ENCODE measurements at regions not wholly inside any gene's neighbourhood (a gene's known extent, or its start where the extent isn't known, plus 50 kb on each side); places are given as distances from the start of the nearest gene placed in this dataset.

DNA sequence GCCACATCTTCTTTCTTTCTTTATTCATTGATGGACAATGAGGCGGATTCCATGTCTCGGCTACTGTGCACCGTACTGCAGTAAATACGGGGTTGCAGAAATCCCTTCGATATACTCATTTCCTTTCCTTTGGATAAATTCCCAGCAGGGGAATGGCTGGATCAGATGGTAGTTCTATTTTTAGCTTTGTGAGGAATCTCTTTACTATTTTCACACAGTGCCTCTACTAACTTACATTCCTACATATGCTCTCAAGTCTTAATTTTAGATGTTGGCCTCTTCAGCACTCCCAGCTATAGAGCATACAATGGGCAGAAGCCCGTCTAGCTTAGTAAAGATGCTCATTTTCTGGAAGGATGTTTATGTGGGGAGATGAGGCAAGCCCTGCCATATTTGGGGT, 317.4 kb downstream of the ASMT start (continued):
- TF ChIP-seq, protein P1, sequence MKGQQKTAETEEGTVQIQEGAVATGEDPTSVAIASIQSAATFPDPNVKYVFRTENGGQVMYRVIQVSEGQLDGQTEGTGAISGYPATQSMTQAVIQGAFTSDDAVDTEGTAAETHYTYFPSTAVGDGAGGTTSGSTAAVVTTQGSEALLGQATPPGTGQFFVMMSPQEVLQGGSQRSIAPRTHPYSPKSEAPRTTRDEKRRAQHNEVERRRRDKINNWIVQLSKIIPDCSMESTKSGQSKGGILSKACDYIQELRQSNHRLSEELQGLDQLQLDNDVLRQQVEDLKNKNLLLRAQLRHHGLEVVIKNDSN (CRISPR knock-in tag; IDR thresholded peaks at IDR 0.05): no peak
- TF ChIP-seq, protein P2, sequence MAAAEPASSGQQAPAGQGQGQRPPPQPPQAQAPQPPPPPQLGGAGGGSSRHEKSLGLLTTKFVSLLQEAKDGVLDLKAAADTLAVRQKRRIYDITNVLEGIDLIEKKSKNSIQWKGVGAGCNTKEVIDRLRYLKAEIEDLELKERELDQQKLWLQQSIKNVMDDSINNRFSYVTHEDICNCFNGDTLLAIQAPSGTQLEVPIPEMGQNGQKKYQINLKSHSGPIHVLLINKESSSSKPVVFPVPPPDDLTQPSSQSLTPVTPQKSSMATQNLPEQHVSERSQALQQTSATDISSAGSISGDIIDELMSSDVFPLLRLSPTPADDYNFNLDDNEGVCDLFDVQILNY (CRISPR knock-in tag; IDR thresholded peaks at IDR 0.05): no peak
- TF ChIP-seq, protein P3, sequence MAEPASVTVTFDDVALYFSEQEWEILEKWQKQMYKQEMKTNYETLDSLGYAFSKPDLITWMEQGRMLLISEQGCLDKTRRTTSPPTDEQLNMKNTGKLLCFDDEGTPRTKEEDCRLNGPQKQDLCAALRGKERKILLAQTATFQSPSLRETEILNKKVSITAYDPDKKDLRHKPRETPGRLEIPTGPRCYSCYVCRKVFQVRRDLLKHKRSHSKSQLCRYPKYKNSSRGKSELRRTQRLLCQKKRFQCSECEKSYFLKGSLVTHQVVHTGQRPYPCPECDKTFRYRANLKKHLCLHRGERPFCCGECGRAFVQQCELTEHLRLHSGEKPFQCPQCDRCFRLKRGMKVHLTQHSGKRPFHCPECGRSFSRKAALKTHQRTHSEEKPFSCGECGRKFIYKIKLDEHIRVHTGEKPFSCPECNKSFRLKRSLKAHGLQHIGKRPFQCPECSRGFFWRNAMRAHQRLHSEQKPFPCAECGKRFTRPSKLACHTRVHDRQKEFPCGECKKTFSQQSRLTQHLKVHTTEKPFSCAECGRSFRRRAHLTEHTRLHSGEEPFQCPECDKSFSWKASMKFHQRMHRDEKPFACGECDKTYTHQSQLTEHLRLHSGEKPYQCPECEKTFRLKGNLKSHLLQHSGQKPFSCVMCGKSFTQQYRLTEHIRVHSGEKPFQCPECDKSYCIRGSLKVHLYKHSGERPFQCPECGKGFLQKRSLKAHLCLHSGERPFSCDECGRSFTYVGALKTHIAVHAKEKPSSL (CRISPR knock-in tag; conservative IDR thresholded peaks at IDR 0.05): no peak

DNA sequence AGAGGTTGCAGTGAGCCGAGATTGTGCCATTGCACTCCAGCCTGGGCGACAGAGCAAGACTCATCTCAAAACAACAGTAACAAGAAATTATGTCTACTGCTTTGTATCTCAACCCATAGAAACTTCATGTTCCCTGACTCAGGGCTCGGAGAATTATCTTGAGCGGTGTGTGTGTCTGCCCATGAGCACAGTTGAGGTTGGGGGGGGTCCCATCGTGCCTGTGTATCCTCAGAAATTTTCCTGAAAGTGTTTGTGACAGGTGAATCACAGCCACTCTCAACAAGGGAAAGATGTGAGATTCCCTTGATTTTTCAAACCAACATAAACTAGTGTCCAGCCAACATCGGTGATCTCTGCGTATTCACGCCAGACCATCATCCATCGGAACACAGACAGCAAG, 319.1 kb downstream of the ASMT start:
- Mint-ChIP-seq H3K4me1 (peaks cover 18% of the 10 kb centered on the region), H3K9me3 (peaks cover 14% of the 10 kb centered on the region), H3K27ac (no peak overlapping the region), H3K27me3 (ENCODE audit: low read depth) (no peaks in the 10 kb centered on the region), H3K36me3 (peaks cover 4% of the 10 kb centered on the region), H3K4me3 (no peak overlapping the region)
- ChIA-PET CTCF (no interaction called here), POLR2A (no interaction called here)
- TF ChIP-seq ZNF416 (CRISPR knock-in tag; IDR thresholded peaks at IDR 0.05) (no peak), JAZF1 (CRISPR knock-in tag; IDR thresholded peaks at IDR 0.05) (no peak), OVOL2 (CRISPR knock-in tag; IDR thresholded peaks at IDR 0.05; ENCODE audit: borderline replicate concordance) (no peak), GTF2I (CRISPR knock-in tag; conservative IDR thresholded peaks at IDR 0.05) (no peak), MXD4 (CRISPR knock-in tag; IDR thresholded peaks at IDR 0.05; ENCODE audit: borderline replicate concordance) (no peak)
- TF ChIP-seq, protein P4, sequence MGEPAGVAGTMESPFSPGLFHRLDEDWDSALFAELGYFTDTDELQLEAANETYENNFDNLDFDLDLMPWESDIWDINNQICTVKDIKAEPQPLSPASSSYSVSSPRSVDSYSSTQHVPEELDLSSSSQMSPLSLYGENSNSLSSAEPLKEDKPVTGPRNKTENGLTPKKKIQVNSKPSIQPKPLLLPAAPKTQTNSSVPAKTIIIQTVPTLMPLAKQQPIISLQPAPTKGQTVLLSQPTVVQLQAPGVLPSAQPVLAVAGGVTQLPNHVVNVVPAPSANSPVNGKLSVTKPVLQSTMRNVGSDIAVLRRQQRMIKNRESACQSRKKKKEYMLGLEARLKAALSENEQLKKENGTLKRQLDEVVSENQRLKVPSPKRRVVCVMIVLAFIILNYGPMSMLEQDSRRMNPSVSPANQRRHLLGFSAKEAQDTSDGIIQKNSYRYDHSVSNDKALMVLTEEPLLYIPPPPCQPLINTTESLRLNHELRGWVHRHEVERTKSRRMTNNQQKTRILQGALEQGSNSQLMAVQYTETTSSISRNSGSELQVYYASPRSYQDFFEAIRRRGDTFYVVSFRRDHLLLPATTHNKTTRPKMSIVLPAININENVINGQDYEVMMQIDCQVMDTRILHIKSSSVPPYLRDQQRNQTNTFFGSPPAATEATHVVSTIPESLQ (CRISPR knock-in tag; IDR thresholded peaks at IDR 0.05): no peak
- TF ChIP-seq, protein P5, sequence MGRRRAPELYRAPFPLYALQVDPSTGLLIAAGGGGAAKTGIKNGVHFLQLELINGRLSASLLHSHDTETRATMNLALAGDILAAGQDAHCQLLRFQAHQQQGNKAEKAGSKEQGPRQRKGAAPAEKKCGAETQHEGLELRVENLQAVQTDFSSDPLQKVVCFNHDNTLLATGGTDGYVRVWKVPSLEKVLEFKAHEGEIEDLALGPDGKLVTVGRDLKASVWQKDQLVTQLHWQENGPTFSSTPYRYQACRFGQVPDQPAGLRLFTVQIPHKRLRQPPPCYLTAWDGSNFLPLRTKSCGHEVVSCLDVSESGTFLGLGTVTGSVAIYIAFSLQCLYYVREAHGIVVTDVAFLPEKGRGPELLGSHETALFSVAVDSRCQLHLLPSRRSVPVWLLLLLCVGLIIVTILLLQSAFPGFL (CRISPR knock-in tag; IDR thresholded peaks at IDR 0.05; ENCODE audit: borderline replicate concordance): no peak
- ATAC-seq: no peak
- no peak for DNase-seq (ENCODE audit: low spot score)

DNA sequence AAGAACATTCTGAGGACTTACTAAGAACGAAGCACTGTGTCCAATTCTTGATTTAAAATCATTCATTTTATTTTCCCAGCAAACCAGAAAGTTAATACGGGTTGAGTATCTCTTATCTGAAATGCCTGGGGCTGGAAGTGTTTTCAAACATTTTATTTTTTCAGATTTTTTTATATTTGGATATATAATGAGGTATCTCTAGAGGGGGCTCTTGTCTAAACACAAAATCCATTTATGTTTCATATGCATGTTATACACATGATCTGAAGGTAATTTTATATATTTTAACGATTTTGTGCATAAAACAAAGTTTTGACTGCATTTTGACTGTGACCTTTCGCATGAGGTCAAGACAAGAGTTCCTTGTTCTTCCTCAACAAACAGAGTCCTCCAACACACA, 320.9 kb downstream of the ASMT start:
- Mint-ChIP-seq H3K27ac (no peak overlapping the region), H3K4me1 (peaks cover 17% of the 10 kb centered on the region), H3K9me3 (peaks cover 21% of the 10 kb centered on the region), H3K4me3 (no peak overlapping the region), H3K36me3 (peaks cover 10% of the 10 kb centered on the region), H3K27me3 (ENCODE audit: low read depth) (no peaks in the 10 kb centered on the region)
- TF ChIP-seq FOXJ3 (CRISPR knock-in tag; IDR thresholded peaks at IDR 0.05; ENCODE audit: borderline replicate concordance): no peak
- no peak for TF ChIP-seq NFATC4 (CRISPR knock-in tag; IDR thresholded peaks at IDR 0.05)
- TF ChIP-seq TP53 (CRISPR knock-in tag; IDR thresholded peaks at IDR 0.05): no peak
- no peak for TF ChIP-seq IRF2 (CRISPR knock-in tag; IDR thresholded peaks at IDR 0.05; ENCODE audit: borderline replicate concordance, low read depth)
- TF ChIP-seq, protein P6, sequence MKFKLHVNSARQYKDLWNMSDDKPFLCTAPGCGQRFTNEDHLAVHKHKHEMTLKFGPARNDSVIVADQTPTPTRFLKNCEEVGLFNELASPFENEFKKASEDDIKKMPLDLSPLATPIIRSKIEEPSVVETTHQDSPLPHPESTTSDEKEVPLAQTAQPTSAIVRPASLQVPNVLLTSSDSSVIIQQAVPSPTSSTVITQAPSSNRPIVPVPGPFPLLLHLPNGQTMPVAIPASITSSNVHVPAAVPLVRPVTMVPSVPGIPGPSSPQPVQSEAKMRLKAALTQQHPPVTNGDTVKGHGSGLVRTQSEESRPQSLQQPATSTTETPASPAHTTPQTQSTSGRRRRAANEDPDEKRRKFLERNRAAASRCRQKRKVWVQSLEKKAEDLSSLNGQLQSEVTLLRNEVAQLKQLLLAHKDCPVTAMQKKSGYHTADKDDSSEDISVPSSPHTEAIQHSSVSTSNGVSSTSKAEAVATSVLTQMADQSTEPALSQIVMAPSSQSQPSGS (CRISPR knock-in tag; IDR thresholded peaks at IDR 0.05; ENCODE audit: borderline replicate concordance, low read depth): no peak
- TF ChIP-seq, protein P7, sequence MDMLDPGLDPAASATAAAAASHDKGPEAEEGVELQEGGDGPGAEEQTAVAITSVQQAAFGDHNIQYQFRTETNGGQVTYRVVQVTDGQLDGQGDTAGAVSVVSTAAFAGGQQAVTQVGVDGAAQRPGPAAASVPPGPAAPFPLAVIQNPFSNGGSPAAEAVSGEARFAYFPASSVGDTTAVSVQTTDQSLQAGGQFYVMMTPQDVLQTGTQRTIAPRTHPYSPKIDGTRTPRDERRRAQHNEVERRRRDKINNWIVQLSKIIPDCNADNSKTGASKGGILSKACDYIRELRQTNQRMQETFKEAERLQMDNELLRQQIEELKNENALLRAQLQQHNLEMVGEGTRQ (CRISPR knock-in tag; IDR thresholded peaks at IDR 0.05): no peak
- TF ChIP-seq, protein P8, sequence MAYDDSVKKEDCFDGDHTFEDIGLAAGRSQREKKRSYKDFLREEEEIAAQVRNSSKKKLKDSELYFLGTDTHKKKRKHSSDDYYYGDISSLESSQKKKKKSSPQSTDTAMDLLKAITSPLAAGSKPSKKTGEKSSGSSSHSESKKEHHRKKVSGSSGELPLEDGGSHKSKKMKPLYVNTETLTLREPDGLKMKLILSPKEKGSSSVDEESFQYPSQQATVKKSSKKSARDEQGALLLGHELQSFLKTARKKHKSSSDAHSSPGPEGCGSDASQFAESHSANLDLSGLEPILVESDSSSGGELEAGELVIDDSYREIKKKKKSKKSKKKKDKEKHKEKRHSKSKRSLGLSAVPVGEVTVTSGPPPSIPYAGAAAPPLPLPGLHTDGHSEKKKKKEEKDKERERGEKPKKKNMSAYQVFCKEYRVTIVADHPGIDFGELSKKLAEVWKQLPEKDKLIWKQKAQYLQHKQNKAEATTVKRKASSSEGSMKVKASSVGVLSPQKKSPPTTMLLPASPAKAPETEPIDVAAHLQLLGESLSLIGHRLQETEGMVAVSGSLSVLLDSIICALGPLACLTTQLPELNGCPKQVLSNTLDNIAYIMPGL (CRISPR knock-in tag; IDR thresholded peaks at IDR 0.05): no peak
- TF ChIP-seq EMX1 (CRISPR knock-in tag; IDR thresholded peaks at IDR 0.05): no peak
- no peak for ATAC-seq
- ChIA-PET POLR2A (no interaction called here), CTCF (no interaction called here)
- no peak for DNase-seq (ENCODE audit: low spot score)
